ENCODE measurements at regions not wholly inside any gene's neighbourhood (a gene's known extent, or its start where the extent isn't known, plus 50 kb on each side); places are given as distances from the start of the nearest gene placed in this dataset.
"Not testable (repeated sequence)": the region's sequence is repeated elsewhere in the genome, so short reads cannot be mapped to it uniquely, and the experiment has no call there.

DNA sequence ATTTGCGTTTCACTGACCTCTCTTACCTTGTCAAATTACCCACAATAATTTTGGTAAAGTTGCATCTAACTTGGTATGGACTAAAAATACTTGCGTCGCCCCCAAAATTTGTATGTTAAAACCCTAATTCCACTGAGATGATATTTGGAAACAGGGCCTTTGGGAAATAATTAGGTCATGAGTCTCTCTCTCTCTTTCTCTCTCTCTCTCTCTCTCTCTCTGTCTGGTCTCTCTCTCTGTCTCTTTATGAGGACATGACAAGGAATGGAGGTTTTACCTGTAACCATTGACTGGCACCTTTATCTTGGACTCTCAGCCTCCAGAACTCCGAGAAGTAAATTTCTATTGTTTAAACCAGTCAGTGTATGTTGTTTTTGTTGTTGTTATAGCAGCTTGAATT is 111.5 kb upstream of the BDP1 start:
- H3K4me3 Mint-ChIP-seq (ENCODE audit: unreplicated experiment); H3K27me3 Mint-ChIP-seq (ENCODE audit: insufficient read depth, unreplicated experiment); H3K9me3 Mint-ChIP-seq (ENCODE audit: unreplicated experiment); H3K27ac Mint-ChIP-seq (ENCODE audit: low read depth, unreplicated experiment); H3K36me3 Mint-ChIP-seq (ENCODE audit: insufficient read depth, unreplicated experiment); DNase-seq (ENCODE audit: unreplicated experiment); intact Hi-C loops (cut with micrococcal nuclease); H3K4me1 Mint-ChIP-seq (ENCODE audit: insufficient read depth, unreplicated experiment); POLR2A ChIA-PET; BruUV-seq (replicated peaks); CTCF ChIA-PET: not testable (repeated sequence)

GRCh38 chr5:71372601-71373000 is 82.8 kb upstream of the BDP1 start:
- CTCF ChIA-PET; H3K36me3 Mint-ChIP-seq (ENCODE audit: insufficient read depth, unreplicated experiment); intact Hi-C loops (cut with micrococcal nuclease); DNase-seq (ENCODE audit: unreplicated experiment); H3K4me1 Mint-ChIP-seq (ENCODE audit: insufficient read depth, unreplicated experiment); BruUV-seq (replicated peaks); H3K27ac Mint-ChIP-seq (ENCODE audit: low read depth, unreplicated experiment); POLR2A ChIA-PET; H3K4me3 Mint-ChIP-seq (ENCODE audit: unreplicated experiment); H3K9me3 Mint-ChIP-seq (ENCODE audit: unreplicated experiment): not testable (repeated sequence)
- peaks cover 65% of the 10 kb centered on the region for H3K27me3 Mint-ChIP-seq (ENCODE audit: insufficient read depth, unreplicated experiment)

DNA sequence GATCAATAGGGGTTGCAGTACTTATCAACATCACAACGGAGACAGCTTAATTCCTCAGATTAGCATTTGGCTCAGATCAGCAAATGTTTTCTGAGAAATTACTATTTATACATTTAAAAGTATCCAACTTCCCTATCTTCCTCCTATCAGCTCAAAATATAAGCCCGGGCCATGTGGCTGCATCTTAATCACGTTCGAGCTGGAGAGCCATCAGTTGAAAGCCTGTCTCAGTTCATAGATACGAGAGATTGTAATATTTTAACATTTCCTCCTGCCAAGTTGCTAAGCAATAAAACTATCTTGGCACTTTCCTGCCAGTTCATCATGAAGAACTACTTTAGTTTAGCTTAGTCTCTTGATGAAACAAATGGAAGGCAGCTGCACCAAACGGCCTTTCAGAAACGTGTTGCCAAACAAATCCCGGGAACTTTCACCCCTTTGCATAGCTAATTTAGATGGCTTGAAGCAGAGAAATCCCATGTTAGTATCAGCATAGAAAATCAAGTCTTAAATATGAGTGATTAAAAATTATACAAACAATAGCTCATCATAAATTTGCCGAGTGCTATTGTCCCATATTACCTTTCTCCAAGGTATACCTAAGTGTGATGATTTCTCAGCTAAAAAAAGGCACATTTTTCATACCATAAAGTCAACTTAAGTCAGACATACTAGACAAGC is 82.3 kb upstream of the BDP1 start:
- CTCF ChIA-PET; intact Hi-C loops (cut with micrococcal nuclease); H3K4me1 Mint-ChIP-seq (ENCODE audit: insufficient read depth, unreplicated experiment); BruUV-seq (replicated peaks); DNase-seq (ENCODE audit: unreplicated experiment); H3K9me3 Mint-ChIP-seq (ENCODE audit: unreplicated experiment); POLR2A ChIA-PET; H3K27ac Mint-ChIP-seq (ENCODE audit: low read depth, unreplicated experiment); H3K4me3 Mint-ChIP-seq (ENCODE audit: unreplicated experiment); H3K36me3 Mint-ChIP-seq (ENCODE audit: insufficient read depth, unreplicated experiment): not testable (repeated sequence)
- peaks cover 59% of the 10 kb centered on the region for H3K27me3 Mint-ChIP-seq (ENCODE audit: insufficient read depth, unreplicated experiment)

DNA sequence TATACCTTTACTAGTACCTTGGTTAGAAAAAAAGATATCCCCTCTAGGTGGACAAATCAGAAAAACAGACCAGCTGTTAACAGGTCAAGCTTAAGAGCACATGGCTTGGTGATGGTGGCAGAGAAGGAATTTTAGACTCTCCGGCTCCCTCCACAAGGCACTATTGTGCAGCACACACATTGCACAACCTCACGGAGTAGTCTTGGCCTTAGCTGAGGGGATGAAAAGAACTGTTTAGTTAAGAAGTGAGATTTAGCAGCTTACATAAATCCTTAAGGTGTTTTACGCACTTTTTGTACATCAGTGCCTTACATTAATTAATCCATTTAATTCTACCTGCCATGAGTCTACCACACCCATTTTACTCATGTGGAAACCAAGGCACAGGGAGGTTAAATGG is 71.2 kb upstream of the BDP1 start:
- H3K27ac Mint-ChIP-seq (ENCODE audit: low read depth, unreplicated experiment); BruUV-seq (replicated peaks); H3K4me3 Mint-ChIP-seq (ENCODE audit: unreplicated experiment); CTCF ChIA-PET; H3K36me3 Mint-ChIP-seq (ENCODE audit: insufficient read depth, unreplicated experiment); H3K9me3 Mint-ChIP-seq (ENCODE audit: unreplicated experiment); intact Hi-C loops (cut with micrococcal nuclease); H3K4me1 Mint-ChIP-seq (ENCODE audit: insufficient read depth, unreplicated experiment); DNase-seq (ENCODE audit: unreplicated experiment); POLR2A ChIA-PET: not testable (repeated sequence)
- H3K27me3 Mint-ChIP-seq (ENCODE audit: insufficient read depth, unreplicated experiment) = peaks cover 80% of the 10 kb centered on the region

DNA sequence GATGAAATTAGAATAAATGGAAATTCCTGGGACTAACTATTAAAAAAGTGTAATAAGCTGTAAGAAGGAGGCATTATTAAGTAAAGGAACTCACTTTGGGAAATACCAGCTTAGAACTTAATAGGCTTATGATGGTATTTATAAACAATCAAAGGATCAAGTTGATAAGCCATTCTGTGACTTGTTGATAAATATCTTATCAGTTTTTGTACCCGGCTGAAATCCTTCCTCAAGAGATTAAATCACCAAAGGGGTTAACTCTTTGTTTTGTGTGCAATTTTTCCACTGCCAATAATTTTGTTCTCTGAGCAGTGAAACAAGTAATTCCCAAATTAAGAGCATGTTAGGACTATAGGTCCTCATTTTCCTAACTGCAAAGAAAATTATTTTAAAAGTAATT is 70.7 kb upstream of the BDP1 start:
- H3K27ac Mint-ChIP-seq (ENCODE audit: low read depth, unreplicated experiment) = no peak overlapping the region

GRCh38 chr5:71385208-71385607 is 70.2 kb upstream of the BDP1 start:
- POLR2A ChIA-PET; DNase-seq (ENCODE audit: unreplicated experiment); intact Hi-C loops (cut with micrococcal nuclease); H3K4me1 Mint-ChIP-seq (ENCODE audit: insufficient read depth, unreplicated experiment); BruUV-seq (replicated peaks); H3K4me3 Mint-ChIP-seq (ENCODE audit: unreplicated experiment); H3K9me3 Mint-ChIP-seq (ENCODE audit: unreplicated experiment); H3K27ac Mint-ChIP-seq (ENCODE audit: low read depth, unreplicated experiment); H3K36me3 Mint-ChIP-seq (ENCODE audit: insufficient read depth, unreplicated experiment); CTCF ChIA-PET: not testable (repeated sequence)
- peaks cover 77% of the 10 kb centered on the region for H3K27me3 Mint-ChIP-seq (ENCODE audit: insufficient read depth, unreplicated experiment)

More for the DNA sequence above, 70.7 kb upstream of the BDP1 start:
- POLR2A ChIA-PET = no interaction called here
- intact Hi-C loops (cut with micrococcal nuclease) = no loop called here
- CTCF ChIA-PET = no interaction called here
- Mint-ChIP-seq H3K36me3 (ENCODE audit: insufficient read depth, unreplicated experiment) (no peaks in the 10 kb centered on the region), H3K4me1 (ENCODE audit: insufficient read depth, unreplicated experiment) (no peaks in the 10 kb centered on the region), H3K9me3 (ENCODE audit: unreplicated experiment) (no peaks in the 10 kb centered on the region), H3K27me3 (ENCODE audit: insufficient read depth, unreplicated experiment) (peaks cover 80% of the 10 kb centered on the region), H3K4me3 (ENCODE audit: unreplicated experiment) (no peak overlapping the region)
- no peak for DNase-seq (ENCODE audit: unreplicated experiment)
- TF ChIP-seq, protein P1, sequence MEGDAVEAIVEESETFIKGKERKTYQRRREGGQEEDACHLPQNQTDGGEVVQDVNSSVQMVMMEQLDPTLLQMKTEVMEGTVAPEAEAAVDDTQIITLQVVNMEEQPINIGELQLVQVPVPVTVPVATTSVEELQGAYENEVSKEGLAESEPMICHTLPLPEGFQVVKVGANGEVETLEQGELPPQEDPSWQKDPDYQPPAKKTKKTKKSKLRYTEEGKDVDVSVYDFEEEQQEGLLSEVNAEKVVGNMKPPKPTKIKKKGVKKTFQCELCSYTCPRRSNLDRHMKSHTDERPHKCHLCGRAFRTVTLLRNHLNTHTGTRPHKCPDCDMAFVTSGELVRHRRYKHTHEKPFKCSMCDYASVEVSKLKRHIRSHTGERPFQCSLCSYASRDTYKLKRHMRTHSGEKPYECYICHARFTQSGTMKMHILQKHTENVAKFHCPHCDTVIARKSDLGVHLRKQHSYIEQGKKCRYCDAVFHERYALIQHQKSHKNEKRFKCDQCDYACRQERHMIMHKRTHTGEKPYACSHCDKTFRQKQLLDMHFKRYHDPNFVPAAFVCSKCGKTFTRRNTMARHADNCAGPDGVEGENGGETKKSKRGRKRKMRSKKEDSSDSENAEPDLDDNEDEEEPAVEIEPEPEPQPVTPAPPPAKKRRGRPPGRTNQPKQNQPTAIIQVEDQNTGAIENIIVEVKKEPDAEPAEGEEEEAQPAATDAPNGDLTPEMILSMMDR (IDR thresholded peaks at IDR 0.05; ENCODE audit: unreplicated experiment) = no peak
- no TSS peak for BruUV-seq (replicated peaks)

DNA sequence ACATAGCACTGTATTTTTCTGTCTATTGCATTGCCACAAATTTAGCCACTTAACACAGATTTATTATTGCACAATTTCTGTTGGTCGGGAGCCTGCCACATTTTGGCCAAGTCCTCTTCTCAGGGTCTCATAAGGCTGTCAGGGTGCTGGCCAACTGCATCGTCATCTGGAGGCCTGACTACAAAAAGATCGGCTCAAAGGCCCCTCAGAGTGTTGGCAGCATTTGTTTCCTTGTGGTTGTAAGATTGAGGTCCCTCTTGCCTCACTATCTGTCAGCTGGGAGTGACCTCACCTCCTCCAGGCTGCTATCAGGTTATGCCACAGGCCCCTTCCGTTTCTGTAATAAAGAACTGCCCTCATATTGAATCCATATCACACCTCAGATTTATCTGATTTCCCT is 67.3 kb upstream of the BDP1 start:
- H3K4me1 Mint-ChIP-seq (ENCODE audit: insufficient read depth, unreplicated experiment); intact Hi-C loops (cut with micrococcal nuclease); H3K36me3 Mint-ChIP-seq (ENCODE audit: insufficient read depth, unreplicated experiment); POLR2A ChIA-PET; DNase-seq (ENCODE audit: unreplicated experiment); H3K9me3 Mint-ChIP-seq (ENCODE audit: unreplicated experiment); H3K4me3 Mint-ChIP-seq (ENCODE audit: unreplicated experiment); BruUV-seq (replicated peaks); CTCF ChIA-PET; H3K27ac Mint-ChIP-seq (ENCODE audit: low read depth, unreplicated experiment): not testable (repeated sequence)
- peaks cover 68% of the 10 kb centered on the region for H3K27me3 Mint-ChIP-seq (ENCODE audit: insufficient read depth, unreplicated experiment)

DNA sequence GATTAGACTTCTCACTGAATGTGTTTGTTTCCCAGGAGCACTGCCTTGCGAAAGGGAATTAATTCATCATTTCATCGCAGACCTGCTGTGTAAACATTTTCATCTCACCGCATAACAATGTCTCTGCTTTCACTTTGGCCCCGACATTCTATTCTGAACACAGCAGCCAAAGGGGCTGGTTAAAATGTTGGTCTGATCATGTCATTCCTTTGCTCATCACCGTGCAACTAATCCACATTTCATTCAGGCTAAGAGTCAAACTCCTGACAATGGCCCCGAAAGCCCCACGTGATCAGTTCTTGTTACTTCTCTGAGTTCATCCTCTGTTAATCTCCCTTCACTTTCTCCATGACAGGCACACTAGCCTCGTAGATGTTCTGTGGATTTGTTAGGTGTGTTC is 57.1 kb upstream of the BDP1 start:
- H3K27ac Mint-ChIP-seq (ENCODE audit: low read depth, unreplicated experiment); BruUV-seq (replicated peaks); DNase-seq (ENCODE audit: unreplicated experiment); H3K36me3 Mint-ChIP-seq (ENCODE audit: insufficient read depth, unreplicated experiment); POLR2A ChIA-PET; H3K4me3 Mint-ChIP-seq (ENCODE audit: unreplicated experiment); H3K9me3 Mint-ChIP-seq (ENCODE audit: unreplicated experiment); CTCF ChIA-PET; intact Hi-C loops (cut with micrococcal nuclease); H3K4me1 Mint-ChIP-seq (ENCODE audit: insufficient read depth, unreplicated experiment): not testable (repeated sequence)
- H3K27me3 Mint-ChIP-seq (ENCODE audit: insufficient read depth, unreplicated experiment) = peaks cover 88% of the 10 kb centered on the region

DNA sequence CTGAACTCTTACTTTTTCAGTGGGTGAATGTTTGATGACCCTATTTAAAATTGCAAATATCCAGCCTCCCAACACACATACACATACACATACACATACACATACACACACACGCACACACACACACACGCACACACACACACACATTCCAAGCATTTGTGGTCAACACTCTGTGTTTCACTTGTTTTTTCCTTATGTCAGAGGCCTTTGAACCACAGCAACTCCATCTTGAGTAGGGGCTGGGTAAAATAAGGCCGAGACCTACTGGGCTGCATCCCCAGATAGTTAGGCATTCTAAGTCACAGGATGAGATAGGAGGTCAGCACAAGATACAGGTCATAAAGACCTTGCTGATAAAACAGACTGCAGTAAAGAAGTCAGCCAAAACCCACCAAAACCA is 56.6 kb upstream of the BDP1 start:
- H3K27ac Mint-ChIP-seq (ENCODE audit: low read depth, unreplicated experiment); CTCF ChIA-PET; H3K36me3 Mint-ChIP-seq (ENCODE audit: insufficient read depth, unreplicated experiment); H3K4me1 Mint-ChIP-seq (ENCODE audit: insufficient read depth, unreplicated experiment); POLR2A ChIA-PET; H3K9me3 Mint-ChIP-seq (ENCODE audit: unreplicated experiment); H3K4me3 Mint-ChIP-seq (ENCODE audit: unreplicated experiment); intact Hi-C loops (cut with micrococcal nuclease); BruUV-seq (replicated peaks); DNase-seq (ENCODE audit: unreplicated experiment): not testable (repeated sequence)
- peaks cover 84% of the 10 kb centered on the region for H3K27me3 Mint-ChIP-seq (ENCODE audit: insufficient read depth, unreplicated experiment)

Measured in MCF 10A (cell line).